ENCODE measurements at regions not wholly inside any gene's neighbourhood (a gene's known extent, or its start where the extent isn't known, plus 50 kb on each side); places are given as distances from the start of the nearest gene placed in this dataset.

GRCh38 chr2:19748073-19748375, 153.8 kb downstream of the TTC32 start:
- DNase-seq (ENCODE audit: low spot score): no peak

- no peak for DNase-seq (ENCODE audit: low spot score)
Measured at GRCh38 chr2:19747310-19748072, 154.3 kb downstream of the TTC32 start.

- DNase-seq (ENCODE audit: low spot score): peak; percentile 87
Measured at GRCh38 chr2:19746611-19747309, 155.0 kb downstream of the TTC32 start.

GRCh38 chr2:19746137-19746600, 155.6 kb downstream of the TTC32 start:
- no peak for DNase-seq (ENCODE audit: low spot score)

GRCh38 chr2:19745318-19746136, 156.3 kb downstream of the TTC32 start:
- DNase-seq (ENCODE audit: low spot score): no peak

GRCh38 chr2:19744456-19745199, 157.2 kb downstream of the TTC32 start:
- no peak for DNase-seq (ENCODE audit: low spot score)

GRCh38 chr2:19743641-19744040, 158.1 kb downstream of the TTC32 start:
- DNase-seq (ENCODE audit: low spot score): no peak

GRCh38 chr2:19742872-19743271, 158.9 kb downstream of the TTC32 start:
- DNase-seq (ENCODE audit: low spot score): no peak

- no peak for DNase-seq (ENCODE audit: low spot score)
Measured at GRCh38 chr2:19739256-19739655, 162.5 kb downstream of the TTC32 start.

GRCh38 chr2:19738707-19739106, 163.1 kb downstream of the TTC32 start:
- DNase-seq (ENCODE audit: low spot score): no peak

- no peak for DNase-seq (ENCODE audit: low spot score)
Measured at GRCh38 chr2:19736191-19736831, 165.5 kb downstream of the TTC32 start.

GRCh38 chr2:19733951-19734425, 167.8 kb downstream of the TTC32 start:
- no peak for DNase-seq (ENCODE audit: low spot score)

- DNase-seq (ENCODE audit: low spot score): no peak
Measured at GRCh38 chr2:19733390-19733789, 168.4 kb downstream of the TTC32 start.

GRCh38 chr2:19732255-19732654, 169.5 kb downstream of the TTC32 start:
- no peak for DNase-seq (ENCODE audit: low spot score)

GRCh38 chr2:19731515-19731914, 170.3 kb downstream of the TTC32 start:
- no peak for DNase-seq (ENCODE audit: low spot score)

GRCh38 chr2:19731037-19731436, 170.7 kb downstream of the TTC32 start:
- DNase-seq (ENCODE audit: low spot score): no peak

GRCh38 chr2:19728125-19728524, 173.7 kb downstream of the TTC32 start:
- no peak for DNase-seq (ENCODE audit: low spot score)

- DNase-seq (ENCODE audit: low spot score): no peak
Measured at GRCh38 chr2:19725392-19725791, 176.4 kb downstream of the TTC32 start.

- no peak for DNase-seq (ENCODE audit: low spot score)
Measured at GRCh38 chr2:19723021-19723420, 178.8 kb downstream of the TTC32 start.

GRCh38 chr2:19722531-19722971, 179.2 kb downstream of the TTC32 start:
- DNase-seq (ENCODE audit: low spot score): no peak

- no peak for DNase-seq (ENCODE audit: low spot score)
Measured at GRCh38 chr2:19720306-19720705, 181.5 kb downstream of the TTC32 start.

Data from iPS-NIHi11 (cell line).